Activated T-helper 1 cell treated with Interleukin-2 at 50 U/mL for 16 hours (primary cell): ENCODE measurements at regions not wholly inside any gene's neighbourhood (a gene's known extent, or its start where the extent isn't known, plus 50 kb on each side); places are given as distances from the start of the nearest gene placed in this dataset.

ENCODE experiments used
- DNase-seq: peaks from one replicate; pipeline ENCODE4 v3.0.0-alpha.2; 2020; ENCODE audit warnings: low read depth

DNA sequence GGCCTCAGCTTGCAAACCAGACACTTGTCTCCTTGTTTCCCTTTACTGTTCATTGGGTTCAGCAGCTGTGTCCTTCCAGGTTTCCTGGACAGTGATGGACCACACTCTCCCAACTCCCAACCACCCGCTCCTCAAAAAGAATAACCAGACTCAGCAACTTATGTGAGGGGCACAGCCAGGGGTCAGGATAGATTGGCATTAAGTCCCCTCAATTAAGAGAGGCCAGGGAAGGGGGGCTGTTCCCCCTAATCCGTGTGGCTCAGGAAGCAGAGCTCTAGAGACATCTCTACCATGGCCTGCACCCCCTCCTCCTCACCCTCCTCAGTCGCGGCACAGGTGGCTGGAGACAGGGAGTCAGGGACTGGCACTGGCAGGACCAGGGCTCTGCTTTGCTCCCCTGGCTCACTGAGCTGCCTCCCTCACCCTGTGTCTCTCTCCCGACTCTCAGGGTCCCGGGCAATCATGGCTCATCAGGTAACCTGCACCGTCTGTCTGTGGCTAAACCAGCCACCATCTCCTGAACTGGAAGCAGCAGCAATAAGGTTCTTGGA lies 111.7 kb downstream of the ZNF280B start:
- DNase-seq = no peak

DNA sequence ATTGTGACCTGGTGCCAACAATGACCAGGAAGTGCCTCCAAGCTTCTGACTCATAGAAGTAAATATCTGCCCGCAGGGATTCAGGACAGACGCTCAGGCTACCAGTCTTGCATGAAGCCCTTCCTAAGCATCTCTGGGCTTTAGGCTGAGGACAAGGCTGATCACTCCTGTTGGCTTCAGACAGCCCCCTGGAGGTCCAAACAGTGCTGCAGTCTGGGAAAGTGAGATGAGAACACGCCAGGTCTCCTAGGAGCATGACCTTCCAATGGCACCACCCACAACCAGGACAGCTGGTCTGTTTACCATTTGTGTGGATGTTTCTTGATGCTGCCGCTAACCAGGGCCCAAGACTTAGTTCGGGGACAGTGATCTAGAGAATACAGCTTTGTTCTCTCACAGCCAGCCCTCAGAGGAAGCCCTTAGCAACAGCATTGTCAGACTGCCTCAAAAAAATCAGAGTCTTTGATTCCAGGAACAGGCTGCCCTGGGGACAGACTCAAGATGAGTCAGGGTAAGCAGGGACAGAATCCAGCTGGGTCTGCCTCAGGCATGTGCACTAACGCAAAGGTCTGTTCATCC lies 111.2 kb downstream of the ZNF280B start:
- DNase-seq = no peak

DNA sequence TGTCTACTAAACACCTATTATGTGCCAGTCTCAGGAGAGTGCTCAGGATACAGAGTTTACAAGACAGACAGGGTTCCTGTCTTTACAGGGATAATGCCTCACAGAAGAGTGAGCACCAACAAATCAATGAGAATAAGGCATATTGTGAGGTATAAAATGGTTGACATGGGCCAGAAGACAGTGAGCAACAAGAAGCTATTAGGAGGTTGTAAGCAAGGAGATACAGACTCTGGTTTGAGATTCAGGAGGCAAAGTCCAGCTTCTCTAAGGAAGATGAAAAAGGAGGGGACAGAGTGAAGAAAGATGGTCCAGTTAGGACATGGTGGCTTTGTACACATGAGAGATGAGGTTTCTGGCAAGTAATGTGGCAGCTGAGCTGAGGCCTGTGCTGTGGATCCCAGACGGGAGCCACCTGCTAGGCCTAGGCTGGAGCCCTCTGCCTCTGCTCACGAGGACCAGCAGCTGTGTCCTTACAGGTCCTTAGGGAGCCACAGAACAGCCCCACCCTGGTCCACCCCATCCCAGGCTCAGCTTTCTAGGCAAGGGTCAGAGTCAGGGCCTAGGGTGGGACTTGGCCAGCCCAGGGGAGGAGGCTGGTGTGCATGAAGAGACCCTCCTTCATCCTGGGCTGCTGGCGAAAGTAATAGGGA lies 110.5 kb downstream of the ZNF280B start:
- DNase-seq = no peak

DNA sequence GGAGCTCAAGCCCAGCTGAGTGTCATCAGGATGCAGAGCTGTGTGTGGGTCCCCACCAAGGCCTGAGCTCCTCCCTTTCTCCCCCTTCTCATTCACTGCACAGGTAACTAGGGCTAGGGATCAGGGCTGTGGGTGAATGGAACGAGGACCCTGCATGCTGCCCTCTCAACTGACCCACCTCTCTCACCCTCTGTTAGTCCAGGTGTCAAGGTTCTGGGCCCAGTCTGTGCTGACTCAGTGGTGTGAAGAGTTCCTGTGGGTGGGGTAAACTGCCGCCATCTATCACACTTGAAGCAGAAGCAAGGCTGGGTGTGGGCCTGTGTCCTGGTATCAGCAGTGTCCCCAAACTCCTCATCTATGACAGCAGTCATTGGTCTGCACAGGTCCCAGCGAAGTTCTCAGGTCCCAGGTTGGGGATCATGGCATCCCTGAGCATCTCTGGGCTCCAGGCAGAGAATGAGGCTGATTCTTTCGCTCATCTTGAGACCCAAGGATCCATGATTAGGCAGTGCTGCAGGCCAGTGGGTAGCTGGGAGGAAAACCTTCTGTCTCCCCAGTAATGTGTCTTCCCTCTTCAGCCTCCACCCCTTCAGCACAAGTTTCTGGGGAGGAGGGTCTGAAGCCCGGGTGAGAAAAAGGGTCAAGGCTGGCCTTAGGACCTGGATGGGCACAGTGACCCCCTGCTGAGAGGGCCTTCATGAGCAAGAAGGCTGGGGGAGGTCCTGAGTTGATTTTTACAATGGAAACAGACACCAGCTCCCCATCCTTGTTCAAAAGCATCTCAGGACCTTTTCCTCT lies 109.8 kb downstream of the ZNF280B start:
- no peak for DNase-seq

DNA sequence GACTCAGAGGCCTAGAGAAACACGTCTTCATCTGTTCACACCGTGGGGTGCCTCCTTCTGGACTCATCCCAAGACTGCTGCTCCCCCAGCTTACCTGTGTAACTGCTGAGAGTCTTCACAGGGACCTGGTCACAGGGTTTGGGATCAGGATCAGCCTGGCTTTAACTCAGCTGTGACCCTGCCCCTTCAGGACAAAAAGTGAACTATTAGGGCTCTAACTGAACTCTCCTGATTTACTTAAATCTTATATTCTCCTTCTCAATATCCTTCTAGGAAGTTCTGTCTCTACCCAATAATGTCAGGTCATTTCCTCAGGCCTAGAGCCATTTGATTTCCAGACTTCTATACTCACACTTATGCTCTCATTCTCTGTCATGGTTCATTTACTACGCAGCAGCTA lies 108.4 kb downstream of the ZNF280B start:
- DNase-seq = no peak

DNA sequence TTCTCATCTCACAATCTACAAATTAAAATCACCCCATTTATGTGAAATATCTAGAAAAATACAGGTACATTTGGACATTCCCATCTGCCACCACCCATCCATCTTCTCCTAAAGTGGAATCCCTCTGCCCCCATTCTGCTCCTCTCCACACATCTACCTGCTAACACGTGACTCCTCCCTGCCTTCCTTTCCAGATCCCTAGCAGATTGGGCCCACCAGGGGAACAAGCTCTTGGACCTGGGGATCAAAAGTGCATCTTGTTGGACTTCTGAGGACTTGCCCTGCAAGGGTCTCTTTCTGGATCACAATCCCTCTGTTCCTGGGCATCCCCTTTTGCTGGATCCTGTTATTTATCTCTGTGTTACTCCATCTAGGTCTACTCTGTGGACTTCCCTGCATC lies 107.6 kb downstream of the ZNF280B start:
- no peak for DNase-seq

DNA sequence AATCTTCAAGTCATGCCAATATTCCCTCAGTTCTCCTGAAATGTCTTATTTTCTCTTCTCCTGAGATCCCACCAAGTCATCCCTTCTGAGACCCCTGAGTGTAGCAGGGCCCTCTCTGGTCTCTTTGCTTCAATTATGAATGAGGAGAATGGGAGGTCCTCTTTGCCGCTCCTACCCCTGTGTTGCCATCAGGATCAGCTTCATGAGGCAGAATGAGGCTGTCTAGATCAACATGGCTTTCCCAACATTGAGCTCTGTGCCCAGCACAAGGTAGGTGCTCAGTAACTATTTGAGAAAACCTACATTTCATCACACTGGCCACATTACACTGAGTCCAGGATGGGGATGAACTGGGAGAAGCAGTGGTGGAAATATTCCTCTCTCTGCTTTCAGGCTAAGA lies 107.2 kb downstream of the ZNF280B start:
- no peak for DNase-seq

DNA sequence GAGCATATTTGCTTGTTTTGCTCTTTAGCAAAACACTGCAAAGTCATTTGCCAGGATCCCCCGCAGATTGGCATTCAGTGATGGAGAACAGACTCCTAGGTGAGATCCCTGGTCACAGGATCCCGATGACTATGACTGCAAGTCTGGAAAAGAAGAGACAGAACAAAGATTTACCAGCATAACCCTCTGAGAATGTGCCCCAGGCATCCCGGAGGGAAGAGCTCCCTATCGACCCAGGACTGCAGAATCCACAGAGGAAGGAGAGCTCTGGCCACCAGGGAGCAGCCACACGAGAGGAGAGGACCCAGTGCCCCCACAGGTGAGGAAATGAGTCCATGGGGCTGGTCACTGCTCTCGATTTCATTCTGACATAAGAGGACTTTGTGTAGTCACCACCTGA lies 105.2 kb downstream of the ZNF280B start:
- DNase-seq = no peak

DNA sequence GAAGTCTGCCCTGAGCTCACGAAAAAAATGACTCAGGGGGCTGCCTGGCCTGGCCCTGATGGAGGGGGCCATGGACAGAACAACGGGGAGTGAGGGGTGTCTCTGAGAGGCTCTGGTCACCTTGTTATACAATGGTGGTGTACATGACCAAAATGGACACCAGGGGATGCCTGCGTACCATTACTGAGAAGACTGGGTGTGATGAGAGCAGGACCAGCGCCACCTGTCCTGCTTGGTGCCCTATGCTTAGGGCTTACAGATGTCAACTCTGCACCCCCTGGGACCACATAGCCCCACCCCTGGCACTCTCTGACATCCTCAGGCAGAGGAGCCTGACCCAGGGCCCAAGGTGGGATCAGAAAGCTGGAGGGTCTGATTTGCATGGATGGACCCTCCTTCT lies 104.8 kb downstream of the ZNF280B start:
- no peak for DNase-seq

DNA sequence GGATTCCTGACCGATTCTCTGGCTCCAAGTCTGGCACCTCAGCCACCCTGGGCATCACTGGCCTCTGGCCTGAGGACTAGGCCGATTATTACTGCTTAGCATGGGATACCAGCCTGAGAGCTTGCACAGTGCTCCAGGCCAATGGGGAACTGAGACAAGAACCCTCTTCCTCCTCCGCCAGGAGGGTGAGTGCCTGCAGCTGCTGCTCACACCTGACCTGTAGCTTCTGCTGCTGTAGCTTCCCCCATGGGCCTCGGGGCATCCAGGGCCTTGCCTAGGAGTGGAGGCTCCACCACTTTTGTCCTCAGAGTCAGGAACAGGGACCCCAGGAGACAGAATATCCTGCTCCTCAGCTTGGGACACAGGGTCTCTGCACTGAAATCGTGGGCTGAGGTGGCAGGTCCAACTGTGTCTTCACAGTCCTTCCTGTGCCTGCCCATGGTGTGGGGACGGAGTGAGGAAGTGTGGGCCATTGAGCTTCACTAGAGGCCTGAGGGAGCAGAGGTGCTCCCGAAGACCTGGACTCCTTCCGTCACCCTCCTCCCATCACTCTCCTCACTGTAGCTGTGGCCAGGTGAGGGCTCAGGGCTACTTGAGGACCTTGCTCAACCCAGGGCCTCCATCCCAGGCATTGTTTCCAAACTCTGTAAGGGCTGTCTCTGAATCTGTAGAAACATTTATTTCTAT lies 103.8 kb downstream of the ZNF280B start:
- DNase-seq = no peak

DNA sequence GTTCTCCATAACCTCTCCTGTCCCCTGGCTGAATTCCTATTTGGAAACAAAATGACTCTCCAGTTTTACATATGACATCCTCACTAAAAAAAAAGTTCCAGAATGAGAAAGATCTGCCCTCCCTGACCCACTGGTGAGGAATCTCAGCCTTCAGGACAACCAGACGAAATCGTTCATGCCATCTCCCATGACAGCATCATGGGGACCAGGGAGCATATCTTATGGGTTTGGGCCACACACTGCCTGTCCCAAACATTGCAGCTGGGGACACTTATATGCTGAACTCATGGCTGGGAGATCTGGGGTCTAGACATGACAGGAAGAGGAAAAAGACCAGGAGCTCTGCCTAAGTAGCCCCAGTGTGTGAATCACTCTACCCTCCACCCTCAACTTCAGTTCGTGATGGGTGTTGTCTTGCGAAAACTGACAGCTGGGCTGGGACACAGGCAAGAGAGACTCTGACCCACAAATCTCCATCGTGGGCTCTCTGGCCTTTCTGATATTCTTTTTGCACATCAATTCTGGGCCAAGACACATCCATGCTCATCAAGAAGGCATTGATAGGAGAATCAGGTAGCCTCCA lies 102.0 kb downstream of the ZNF280B start:
- no peak for DNase-seq

DNA sequence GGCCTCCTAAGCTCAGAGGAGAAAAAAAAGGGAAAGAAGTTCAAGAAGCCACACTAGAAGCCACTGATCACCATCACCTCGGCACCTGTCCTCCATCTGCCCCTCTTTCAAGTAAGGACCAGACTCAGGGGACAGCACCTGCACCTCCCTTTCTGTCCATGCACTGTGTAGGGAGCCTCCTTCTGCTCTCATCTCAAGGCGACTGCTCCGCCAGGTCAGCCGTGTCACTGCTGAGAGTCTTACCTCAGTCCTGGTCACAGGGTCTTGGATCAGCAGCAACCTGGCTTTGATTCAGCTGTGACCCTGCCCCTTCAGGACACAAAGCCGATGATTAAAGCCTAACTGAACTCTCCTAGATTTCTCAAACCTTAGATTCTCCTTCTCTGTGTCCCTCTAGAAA lies 101.5 kb downstream of the ZNF280B start:
- DNase-seq = no peak

DNA sequence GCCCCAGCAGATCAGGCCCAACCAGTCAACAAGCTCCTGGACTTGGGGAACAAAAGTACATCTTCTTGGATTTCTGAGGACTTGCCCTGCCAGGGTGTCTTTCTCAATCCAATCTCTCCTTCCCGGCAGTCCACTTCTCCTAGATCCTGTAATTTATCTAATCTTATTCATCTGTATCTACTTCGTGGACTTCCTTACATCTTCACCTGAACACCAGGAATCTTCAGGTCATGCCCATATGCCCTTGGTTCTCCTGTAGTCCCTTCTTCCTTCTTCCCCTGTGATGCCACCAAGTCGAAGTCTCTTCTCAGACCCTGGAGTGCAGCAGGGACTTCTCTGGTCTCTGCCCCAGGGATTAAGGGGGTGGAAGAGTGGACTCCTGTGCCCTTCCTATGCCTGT lies 100.3 kb downstream of the ZNF280B start:
- no peak for DNase-seq

DNA sequence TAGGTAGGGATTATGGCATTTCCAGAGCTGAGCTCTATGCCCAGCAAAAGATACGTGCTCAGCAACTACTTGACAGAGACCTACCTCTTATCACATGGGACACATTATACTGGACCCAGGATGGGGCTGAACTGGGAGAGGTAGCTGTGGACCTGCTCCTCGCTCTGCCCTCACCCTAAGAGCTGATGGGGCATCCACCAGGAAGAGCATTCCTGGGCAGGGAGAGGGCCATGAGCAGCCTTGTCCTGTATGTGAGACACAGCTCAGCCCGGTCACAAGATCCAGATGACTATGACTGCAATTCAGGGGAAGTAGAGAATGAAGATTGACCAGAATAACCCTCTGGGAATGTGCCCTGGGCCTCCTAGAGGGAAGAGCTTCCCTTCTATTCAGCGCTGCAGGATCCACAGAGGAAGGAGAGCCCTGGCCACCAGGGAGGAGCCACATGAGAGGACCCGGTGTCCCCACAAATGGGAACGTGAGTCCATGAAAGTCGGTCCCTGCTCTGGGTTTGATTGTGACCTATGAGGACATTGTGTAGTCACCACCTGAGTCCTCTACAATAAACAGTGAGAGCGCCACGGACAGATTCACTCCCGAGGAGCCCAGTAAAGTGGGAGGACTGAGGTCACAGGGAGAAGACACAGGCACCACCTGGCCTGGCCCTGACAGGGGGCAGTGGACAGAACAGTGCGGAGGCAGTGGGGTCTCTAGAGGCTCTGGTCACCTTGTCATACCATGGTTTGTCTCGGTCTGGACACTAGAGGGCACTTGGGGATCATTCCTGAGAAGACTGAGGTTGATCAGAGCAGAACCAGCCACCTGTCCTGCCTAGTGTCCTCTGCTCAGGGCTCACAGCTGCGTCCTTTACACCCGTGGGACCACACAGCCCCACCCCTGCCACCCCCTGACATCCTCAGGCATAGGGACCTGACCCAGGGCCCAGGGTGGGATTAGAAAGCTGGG lies 99.5 kb downstream of the ZNF280B start:
- no peak for DNase-seq

DNA sequence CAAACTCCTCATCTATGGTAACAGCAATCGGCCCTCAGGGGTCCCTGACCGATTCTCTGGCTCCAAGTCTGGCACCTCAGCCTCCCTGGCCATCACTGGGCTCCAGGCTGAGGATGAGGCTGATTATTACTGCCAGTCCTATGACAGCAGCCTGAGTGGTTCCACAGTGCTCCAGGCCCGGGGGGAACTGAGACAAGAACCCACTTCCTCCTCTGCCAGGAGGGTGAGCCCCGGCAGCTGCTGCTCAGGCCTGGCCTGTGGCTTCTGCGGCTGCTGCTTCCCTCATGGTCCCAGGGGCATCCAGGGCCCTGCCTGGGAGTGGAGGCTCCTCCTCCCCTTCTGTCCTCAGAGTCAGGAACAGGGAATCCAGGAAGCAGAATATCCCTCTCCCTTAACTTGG lies 98.4 kb downstream of the ZNF280B start:
- no peak for DNase-seq

DNA sequence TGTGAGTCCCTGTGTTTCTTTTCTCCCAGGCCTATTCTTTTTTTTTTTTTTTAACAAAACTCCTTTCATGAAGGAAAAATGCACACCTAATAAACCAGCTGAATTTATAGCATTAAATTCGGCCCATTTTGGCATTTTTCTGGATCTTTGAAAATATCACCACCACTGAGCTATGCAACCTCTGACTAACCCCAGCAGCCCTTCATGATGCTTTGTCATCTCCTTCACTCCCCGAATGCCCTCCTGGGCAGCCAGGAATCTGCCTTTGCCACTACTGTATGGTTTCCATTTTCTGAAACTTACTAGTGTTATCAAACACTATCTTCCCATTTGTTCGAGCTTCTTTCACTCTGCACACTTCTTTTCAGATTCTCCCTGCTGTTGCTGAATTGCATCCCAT lies 97.9 kb downstream of the ZNF280B start:
- no peak for DNase-seq

DNA sequence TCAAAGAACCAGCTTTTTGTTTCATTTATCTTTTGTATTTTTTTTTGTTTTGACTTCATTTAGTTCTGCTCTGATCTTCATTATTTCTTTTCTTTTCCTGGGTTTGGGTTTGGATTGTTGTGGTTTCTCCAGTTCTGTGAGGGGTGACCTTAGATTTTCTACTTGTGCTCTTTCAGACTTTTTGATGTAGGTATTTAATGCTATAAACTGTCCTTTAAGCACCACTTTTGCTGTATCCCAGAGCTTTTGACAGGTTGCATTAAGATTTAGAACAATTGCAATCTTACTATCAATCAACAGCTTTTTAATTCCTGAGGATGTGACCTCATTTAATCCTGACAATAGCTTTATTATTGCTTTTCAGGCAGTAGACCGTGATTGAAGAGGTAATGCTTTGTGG lies 94.3 kb downstream of the ZNF280B start:
- DNase-seq = no peak

DNA sequence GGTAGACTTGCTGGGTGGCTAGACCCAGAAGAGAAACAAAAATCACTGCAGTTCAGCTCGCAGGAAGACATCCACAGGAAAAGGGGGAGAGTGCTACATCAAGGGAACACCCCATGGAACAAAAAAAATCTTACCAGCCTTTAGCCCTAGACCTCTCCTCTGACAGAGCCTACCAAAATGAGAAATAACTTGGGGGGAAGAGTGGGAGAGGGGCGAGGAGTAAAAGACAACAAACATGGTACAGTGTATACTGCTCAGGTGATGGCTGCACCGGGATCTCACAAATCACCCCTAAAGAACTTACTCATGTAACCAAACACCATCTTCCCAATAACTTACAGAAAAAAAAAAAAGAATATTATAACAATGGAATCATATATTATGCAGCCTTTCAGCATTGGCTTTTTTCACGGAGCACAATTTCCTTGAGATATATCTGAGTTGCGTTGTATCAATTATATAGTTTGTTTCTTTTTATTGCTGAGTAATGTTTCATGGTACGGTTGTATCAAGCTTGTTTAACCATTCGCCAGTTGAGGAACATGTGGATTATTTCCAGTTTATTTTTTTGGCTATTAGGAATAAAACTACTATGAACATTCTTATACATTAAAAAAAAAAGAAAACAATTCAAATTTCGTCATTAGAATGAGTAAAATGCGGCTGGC lies 90.9 kb downstream of the ZNF280B start:
- no peak for DNase-seq

DNA sequence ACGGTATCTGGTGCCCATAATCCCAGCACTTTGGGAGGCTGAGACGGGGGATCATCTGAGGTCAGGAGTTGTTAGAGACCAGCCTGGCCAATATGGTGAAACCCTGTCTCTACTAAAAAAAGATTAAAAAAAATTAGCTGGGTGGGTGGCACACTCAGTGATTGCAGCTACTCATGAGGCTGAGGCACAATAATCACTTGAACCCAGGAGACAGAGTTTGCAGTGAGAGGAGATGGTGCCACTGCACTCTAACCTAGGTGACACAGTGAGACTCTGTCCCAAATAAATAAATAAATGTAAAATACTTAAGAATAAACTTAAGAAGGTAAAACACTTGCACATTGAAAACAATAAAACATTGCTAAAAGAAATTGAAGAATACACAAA lies 90.4 kb downstream of the ZNF280B start:
- no peak for DNase-seq

DNA sequence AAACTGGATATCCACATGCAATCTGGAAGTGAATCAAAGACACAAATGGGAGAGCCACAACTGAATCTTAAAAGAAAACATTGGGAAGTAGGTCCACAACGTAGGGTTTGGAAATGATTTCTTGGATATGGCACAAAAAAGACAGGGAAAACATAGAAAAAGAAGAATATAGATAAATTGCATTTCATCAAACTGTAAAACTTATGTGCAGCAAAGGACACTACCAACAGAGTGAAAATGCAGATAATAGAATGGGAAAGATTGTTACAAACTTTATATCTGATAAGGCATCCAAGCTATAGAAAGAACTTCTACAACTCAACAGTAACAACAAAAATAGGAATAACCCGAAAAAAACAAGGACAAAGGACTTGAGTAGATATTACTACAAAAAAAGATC lies 89.6 kb downstream of the ZNF280B start:
- no peak for DNase-seq

DNA sequence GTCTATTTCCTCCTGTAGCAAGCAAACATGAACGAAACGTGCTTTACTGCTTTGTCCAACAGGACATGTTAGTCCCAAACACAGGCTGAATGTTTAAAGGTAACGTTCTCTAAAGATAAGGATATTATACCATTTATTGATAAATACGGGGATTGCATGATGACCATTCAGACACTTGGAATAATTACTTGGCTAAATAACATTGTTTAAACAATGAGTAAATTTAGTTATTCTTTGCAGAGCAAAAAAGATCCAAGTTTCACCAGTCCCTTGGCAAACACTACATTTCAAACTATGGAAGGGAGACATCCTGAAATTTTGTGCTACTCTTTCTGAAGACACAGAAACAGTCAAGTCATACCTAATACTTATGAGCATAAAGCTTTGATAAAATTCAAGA lies 88.0 kb downstream of the ZNF280B start:
- DNase-seq = no peak
